ENCODE measurements at regions not wholly inside any gene's neighbourhood (a gene's known extent, or its start where the extent isn't known, plus 50 kb on each side); places are given as distances from the start of the nearest gene placed in this dataset.
"Not testable (repeated sequence)": the region's sequence is repeated elsewhere in the genome, so short reads cannot be mapped to it uniquely, and the experiment has no call there.

DNA sequence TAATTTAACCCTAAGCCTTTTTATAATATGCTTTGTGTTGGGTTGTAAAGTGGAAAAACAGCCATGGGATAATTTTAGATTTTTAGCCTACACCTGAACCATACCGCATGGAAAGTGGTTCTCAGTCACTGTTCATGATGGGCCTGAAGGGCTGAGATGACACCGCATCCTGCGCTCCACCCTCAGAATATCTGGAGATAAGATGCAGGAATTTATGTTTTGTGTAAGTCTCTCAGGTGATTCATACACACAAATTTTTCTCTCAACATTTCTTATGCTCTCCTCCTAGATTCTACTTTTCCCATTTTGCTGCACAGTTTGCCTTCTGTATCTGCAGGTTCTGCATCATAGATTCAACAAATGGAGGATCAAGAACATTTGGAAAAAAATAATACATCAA, 191.3 kb upstream of the PHACTR1 start:
- no peak for DNase-seq

DNA sequence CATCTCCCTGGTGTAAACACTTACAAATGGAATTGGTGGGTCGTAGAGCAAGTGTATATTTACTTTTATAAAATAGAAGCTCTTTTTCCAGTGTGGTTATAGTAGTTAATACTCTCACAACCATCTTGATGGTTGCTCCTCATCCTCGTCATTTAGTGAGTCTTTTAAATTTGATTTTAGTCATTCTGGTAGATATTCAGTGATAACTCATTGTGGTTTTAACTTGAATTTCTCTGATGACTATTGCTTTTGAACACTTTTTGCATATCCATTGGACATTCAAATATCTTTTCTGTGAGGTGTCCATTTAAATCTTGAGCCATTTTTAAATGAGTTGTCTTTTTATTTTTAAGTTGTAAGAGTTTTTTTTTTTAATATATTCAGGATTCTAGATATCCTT, 189.2 kb upstream of the PHACTR1 start:
- DNase-seq, result no peak

DNA sequence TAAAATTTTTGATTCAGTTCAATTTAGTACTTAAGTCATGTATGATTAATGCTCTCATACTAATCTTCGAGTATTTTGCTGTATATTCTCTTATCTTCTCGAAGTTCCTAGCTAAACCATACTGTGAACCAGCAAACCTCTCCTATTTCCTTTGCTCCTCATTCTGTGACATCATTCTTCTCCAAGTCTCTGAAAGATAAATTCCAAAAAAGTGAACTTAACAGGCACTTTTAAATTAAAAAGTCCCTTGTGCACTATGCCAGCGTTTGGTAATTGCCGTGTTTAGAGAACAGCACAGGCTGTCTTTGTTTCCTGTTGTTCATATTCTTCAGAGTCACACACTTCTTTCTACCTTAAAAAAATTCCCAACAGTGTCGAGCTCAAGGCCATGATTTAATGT, 188.4 kb upstream of the PHACTR1 start:
- DNase-seq, result no peak

DNA sequence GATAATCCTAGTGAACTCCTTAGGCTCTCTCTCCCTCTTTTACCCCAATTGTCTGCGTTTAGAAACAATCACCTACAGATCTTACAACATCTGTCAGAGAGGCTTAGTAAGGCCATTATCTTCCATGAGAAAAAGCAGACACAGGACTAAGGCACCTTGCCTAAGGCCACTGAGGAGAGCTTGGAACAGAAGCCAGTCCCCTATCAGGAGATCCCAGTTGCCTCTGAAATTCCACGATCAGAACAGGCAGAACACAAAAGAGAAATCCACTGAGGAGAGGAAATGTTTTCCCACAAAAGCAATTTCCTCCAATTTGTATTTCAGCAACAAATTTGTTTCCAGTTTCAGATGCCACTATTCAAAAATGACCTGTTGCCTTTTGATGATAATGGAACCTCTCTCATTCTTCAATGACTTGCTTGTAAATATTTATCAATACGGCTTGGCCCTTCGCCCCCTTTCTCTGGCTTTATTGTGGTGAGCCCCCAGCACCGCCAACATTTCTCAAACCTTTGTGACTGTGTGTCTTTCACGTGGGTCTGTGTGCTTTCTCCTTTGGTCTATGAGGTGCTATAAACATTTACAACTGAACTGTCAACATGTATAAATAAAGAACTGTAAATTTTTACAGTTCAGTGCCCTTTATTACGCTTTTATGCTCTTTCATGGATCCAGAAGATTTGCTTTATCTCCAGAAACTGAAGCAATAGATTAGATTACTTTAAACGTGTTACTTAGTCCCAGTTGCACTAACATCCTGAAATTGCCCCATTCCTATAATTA, 187.8 kb upstream of the PHACTR1 start:
- no peak for DNase-seq

DNA sequence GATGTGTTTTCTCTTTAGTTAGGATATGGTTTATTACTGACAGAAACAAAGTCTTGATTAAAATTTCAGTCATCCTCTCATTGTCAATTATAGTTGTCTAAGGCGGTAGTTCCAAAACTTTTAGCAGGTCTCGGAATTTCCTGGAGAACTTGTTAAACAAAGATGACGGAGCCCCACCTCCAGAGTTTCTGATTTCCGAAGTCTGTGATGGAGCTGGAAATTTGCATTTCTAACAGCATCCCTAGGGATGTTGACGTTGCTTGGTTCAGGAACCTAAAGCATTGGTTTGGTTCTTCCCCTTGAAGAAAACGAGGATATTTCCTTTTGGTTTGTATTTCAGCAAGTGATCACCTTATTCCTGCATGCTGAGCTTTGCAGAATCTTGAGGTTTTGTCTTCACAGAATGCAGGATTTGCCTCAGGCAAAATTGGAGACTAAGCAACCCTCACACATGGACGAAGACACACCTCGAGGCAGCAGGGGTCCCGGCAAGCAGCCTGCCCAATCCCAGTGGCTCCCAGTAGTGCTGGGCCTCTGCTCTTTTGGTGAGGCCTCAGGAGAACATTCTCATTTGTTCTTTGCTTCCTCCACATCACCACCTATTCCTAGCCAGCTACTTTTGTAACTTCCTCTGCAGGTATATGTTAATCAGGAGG, 187.1 kb upstream of the PHACTR1 start:
- no peak for DNase-seq

DNA sequence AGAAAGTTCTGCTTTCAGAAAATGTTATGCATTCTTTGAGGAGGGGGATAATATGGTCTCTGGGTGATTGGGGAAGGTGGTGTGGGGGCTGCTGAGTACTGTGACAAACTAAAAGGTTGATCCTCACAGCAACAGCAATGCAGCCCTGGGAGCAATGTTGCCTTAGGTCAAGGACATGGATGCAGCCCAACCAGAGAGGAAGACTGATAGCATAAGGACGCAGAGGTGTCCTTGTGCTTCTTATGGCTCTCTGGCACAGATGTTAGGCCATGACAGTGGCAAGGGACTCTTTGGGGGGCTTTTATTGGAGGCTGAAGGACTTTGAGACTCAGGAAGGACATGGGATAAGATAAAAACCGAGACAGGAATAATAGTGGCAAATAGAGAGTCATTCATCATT, 186.2 kb upstream of the PHACTR1 start:
- DNase-seq, result no peak

DNA sequence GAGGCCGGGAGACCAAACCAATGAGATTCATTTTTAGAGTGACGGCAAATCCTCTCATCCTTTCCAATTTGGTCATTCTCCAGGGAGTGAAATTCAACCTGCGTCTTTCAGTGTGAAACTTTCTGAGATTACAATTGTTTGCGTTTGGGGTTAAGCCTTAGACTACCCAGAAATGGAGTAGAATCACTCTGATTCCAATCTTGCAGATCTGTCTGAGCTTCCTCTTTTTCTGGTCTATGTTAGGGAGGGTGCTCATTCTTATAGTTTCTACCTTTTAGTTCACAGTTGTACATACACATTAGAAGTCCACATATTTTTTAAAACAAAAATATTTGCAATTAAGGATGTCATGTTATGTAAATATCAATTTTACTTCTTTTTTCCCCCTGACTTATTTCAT, 183.0 kb upstream of the PHACTR1 start:
- DNase-seq, result no peak

DNA sequence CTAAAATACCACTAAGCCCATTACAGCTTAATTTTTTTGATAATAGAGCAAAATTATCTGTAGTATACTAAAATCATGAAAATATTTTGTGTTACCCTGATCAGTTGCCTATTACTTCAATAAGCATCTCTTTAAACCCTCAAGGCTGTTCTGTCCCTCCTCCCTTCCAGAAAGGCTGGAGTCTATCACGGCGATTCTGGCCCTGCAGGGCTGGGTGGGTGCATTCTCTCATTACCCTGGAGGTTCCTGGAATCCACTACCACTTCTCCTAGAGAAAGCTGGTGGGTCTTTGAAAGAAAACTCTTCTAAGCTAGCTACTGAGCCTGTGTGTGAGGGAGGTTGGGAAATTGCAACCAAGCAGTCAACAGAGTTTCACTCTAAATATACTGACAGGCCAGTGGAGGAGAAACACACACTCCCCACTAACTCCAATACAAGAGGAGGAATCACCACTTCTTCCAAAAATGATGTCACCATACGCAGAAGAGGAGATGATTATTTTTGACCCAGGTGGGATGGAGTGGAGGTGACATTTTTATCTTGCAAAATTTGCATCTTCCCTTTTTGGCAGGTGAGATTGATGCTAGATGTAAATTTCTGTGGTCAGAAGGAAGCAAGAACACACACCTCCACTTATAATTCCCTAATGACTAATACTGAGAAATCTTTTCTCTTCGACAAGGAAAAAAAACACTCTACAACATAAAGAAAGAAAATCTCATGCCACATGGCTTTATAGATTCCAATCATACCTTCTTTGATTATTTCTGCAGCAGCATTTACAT, 182.3 kb upstream of the PHACTR1 start:
- DNase-seq, result no peak

DNA sequence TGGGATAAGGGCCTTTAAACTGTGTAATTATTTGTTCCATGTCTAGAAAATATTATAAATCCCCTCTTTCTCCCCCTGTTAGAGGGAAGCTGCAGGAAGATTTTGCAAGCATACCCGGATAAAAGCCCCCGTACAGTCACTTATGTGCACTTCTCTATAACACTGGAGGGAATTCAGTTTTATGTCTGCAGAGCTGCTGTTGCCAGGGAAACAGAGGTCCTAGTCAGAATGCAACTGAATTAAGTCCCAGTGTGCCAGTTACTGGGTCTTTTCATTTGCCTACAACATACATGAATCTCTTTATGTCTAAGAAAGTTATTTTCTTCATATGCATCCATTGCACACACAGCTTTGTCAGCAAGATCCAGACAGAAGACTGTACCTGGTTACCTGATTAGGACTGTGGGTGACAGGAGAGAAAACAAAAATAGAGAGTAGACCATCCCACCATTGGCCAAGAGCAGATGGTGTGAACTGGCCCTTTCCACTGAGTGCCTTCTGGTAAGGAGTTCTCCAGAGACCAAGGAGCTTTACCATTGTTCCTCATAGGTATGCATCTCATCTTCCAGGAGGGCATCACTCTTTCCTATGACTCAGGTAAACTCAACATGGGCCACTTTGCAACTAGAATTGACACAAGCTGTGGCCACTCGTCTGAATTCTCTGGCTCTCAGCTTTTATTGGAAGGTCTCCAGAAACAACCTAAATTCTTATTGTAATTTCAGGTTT, 180.8 kb upstream of the PHACTR1 start:
- no peak for DNase-seq

DNA sequence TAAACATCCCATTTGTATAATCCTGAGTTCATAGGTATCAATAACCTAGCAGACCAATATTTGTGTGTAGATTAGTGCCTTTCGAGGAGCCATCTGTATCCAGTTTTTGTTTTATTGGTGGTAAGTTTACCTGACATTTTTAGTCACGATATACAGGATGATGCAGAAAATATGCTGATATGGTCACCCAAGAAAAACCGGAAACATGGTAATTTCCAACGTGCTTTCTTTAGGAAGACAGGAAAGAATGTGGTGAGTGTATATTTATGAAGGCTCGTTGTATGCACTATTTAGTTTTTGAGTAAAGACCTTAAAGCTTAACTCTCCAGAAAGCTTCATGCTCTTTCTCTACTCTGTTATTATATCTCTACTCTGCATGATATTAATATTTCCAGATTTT, 180.2 kb upstream of the PHACTR1 start:
- DNase-seq, result no peak

DNA sequence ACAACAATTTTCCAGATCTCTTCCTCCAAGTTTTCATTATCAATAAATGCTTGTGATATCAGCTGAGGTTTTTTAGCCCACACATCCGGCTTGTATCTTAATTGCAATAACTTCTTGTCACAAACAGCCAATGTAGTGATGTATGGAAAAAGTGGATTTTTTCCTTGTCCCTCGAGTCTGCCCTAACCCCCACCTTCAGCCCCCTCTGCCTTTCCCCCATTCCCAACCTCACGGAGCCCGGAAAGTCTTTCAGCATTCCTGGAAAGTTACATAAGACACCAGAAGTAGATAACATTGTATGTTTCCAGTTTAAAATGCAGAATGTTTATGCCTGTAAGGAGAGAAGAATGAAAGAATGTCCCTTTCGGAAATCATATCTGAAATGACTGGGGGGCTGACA, 179.2 kb upstream of the PHACTR1 start:
- DNase-seq, result no peak

DNA sequence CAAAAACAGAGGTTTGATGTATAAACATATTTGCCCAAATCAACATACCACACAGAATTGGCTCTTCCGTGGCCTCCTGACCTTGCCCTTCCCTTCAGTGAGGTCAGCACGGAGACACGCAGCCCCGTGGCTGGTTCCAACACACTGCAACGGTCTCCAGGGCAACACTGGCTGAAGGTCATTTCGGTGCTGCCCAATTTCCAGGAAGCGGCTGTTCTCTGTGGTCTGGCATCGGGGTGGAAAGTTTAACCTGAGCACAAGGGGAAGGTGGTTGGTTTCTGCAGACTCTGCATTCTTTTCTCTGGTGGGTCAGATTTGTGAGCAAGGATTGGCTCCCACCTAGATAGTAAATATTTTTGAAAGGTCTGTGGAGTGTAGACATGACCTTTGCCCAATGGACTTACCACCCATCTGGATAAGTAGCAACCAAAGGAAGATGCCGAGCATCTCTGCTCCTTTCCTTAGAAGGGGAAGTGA, 177.6 kb upstream of the PHACTR1 start:
- DNase-seq, result no peak

DNA sequence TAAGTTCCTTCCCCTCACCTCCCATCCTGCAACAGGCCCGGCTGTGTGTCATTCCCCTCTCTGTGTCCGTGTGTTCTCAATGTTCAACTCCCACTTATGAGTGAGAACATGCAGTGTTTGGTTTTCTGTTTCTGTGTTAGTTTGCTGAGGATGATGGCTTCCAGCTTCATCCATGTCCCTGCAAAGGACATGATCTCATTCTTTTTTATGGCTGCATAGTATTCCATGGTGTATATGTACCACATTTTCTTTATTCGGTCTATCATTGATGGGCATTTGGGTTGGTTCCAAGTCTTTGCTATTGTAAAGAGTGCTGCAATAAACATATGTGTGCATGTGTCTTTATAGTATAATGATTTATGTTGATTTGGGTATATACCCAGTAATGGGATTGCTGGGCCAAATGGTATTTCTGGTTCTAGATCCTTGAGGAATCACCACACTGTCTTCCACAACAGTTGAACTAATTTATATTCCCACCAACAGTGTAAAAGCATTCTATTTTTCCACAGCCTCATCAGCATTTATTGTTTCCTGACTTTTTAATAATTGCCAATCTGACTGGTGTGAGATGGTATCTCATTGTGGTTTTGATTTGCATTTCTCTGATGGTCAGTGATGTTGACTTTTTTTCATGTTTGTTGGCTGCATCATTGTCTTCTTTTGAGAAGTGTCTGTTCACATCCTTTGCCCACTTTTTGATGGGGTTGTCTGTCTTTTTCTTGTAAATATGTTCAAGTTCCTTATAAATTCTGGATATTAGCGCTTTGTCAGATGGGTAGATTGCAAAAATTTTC, 174.1 kb upstream of the PHACTR1 start:
- not testable (repeated sequence) for DNase-seq

DNA sequence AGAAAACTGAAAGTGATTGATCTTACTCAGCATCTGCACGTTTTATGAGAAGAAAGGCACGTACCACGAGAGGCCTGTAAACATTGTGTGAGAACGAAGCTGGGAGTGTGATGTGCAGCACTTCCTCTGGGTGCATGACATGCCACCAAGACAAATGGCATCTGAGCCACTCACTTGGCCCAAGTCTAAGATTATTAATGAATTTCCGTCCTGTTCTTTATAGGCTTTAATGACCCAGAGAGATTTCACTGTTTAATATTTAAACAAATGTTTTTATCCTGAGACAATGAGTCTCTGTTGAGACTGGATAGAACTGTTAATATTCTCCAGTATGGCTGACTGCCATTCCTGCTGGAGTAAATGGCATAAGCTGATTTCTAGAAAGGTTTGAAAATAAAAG, 172.6 kb upstream of the PHACTR1 start:
- DNase-seq, result no peak

DNA sequence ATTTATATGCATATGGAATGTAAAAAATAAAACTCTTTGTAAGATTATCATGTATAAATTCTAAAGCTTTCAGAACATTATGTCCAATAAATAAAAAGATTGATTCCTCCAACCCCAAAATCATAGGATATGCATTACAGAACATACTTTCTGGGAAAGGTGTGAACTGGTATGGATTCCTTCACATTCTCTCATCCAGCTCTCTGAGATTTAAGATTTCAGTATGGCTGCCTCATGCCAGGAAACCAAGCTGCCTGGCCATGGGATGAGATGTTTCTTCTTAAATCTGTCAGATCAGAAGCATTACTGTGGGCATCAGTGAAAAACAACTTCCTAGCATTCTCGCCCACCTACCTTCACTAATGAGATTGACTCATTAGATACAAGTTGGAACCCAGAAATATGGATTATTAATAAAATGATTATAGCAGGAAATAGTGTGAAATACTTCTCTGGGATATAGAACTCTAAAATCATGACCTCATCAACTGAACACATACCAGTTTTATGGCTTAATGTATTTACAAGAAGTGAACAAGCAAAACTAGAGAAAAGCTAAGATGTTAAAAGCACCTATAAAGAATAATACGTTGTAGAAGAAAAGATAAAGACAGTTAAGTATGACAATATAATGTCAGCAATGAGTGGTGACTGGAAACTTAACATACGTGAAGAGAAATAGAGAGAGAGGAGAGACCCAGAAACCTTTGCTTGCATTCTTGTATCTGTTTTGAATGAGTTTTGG, 171.6 kb upstream of the PHACTR1 start:
- DNase-seq, result no peak

DNA sequence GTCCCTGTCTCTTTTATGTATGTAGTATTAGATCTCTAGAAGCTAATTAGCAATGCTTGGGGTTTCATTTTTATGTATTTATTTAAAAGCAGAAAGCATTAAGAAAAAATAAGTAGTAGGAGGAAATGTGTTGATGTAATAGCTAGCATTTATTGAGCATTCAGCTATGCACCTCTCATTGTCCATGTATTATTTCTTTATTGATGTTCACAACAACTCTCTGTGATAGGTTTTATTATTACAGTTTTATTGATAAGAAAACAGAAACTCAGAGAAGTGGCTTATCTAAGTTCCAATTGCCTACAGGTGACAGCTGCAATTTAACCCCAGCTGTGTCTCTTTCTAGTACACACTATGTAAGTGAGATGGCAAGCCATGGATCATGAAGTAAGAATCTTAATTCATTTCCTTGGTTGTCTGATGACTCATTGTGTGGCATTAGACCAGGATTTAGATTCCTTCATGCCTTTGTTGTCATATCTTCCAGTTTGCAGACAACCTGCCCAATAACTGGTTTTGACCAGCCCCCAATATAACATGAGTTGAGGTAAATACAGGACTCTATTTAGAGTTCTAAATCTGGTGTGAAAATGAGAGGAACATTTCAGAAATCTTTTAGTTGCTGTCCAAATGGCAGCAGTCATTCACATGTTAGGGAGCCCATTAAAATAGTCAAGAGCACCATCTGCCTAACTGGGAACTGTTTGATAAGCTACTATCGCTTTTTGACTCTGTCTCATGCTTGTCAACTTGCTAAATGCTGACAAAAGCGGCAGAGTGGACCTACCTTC, 170.8 kb upstream of the PHACTR1 start:
- no peak for DNase-seq

DNA sequence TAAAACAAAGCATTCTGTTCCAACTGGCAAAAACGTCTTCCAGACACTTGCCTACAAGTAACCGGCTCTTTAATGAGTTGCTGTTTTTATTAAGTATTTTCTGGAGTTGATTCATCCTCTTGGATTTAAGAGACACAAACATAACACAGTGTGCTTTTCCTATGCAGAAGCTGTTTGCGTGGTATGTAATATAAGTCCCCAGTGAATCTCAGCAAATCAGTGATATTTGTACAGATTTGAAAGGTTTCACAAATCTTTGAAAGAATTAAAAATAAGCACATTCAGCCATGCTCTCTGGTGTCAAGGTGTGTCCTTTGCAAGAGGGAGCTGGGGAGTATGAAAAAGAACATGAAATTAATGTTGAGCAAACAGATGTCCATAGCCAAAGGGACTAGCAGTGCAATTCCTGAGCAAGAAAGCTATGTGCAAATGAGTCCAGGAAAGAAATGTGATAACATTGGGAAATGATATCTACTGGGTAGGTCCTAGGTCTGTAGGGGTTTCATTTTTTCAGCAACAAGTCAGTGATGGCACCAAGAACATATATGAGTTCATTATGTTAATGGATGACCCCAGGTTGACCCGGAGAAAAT, 170.1 kb upstream of the PHACTR1 start:
- no peak for DNase-seq

DNA sequence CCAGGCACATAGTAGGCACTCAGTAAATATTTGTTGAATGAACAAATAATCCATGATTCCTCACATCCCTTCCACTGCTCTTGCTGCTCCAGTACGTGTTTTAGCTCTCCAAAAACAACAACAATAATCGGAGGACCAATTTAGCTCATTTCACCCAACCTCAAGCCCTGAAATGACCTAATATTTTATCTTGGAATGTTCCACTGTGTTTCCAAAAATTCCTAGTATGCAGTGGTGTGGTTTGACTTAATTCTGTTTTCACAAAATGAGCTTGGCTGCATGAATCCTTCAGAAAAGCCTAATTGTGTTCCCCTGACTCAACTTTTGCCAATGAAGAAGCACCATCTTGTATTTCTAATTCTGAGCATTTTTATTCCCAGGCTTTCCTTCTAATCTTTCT, 168.0 kb upstream of the PHACTR1 start:
- no peak for DNase-seq

DNA sequence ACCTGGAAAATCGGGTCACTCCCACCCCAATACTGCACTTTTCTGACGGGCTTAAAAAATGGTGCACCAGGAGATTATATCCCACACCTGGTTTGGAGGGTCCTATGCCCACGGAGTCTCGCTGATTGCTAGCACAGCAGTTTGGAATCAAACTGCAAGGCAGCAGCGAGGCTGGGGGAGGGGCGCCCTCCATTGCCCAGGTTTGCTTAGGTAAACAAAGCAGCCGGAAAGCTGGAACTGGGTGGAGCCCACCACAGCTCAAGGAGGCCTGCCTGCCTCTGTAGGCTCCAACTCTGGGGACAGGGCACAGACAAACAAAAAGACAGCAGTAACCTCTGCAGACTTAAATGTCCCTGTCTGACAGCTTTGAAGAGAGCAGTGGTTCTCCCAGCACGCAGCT, 167.1 kb upstream of the PHACTR1 start:
- not testable (repeated sequence) for DNase-seq

DNA sequence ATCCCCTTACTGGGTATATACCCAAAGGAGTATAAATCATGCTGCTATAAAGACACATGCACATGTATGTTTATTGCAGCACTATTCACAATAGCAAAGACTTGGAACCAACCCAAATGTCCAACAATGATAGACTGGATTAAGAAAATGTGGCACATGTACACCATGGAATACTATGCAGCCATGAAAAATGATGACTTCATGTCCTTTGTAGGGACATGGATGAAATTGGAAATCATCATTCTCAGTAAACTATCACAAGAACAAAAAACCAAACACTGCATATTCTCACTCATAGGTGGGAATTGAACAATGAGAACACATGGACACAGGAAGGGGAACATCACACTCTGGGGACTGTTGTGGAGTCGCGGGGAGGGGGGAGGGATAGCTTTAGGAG, 161.7 kb upstream of the PHACTR1 start:
- DNase-seq, result not testable (repeated sequence)

Measured in DMS 273 treated with DMSO at 0.1 percent for 48 hours (cell line).